Neural crest cell (in vitro differentiated cells): ENCODE measurements at regions not wholly inside any gene's neighbourhood (a gene's known extent, or its start where the extent isn't known, plus 50 kb on each side); places are given as distances from the start of the nearest gene placed in this dataset.

Experiments used
- DNase-seq: peaks from one replicate; pipeline ENCODE4 v3.0.0; 2021; ENCODE audit warnings: low read depth, mixed read lengths, low spot score
- H3K27ac Mint-ChIP-seq: one replicate; pipeline ENCODE4 v1.8.0; 2021; ENCODE audit warnings: mild to moderate bottlenecking, mixed read lengths; ENCODE audit not compliant: unreplicated experiment
- H3K27me3 Mint-ChIP-seq: 2 replicates; pipeline ENCODE4 v1.8.0; 2021; ENCODE audit warnings: low read depth, mild to moderate bottlenecking, mixed read lengths
- H3K36me3 Mint-ChIP-seq: 2 replicates; pipeline ENCODE4 v1.8.0; 2021; ENCODE audit warnings: low read depth, mild to moderate bottlenecking, mixed read lengths
- H3K4me1 Mint-ChIP-seq: 2 replicates; pipeline ENCODE4 v1.8.0; 2021; ENCODE audit warnings: mixed read lengths
- H3K4me3 Mint-ChIP-seq: one replicate; pipeline ENCODE4 v1.8.0; 2021; ENCODE audit warnings: mild to moderate bottlenecking, mixed read lengths
- H3K9me3 Mint-ChIP-seq: 2 replicates; pipeline ENCODE4 v1.8.0; 2021; ENCODE audit warnings: mixed read lengths
- CTCF ChIP-seq: fragments of 200-600 bp; sonication (generic); conservative IDR thresholded peaks from 2 replicates; pipeline ENCODE4 v1.5.0; 2021; ENCODE audit warnings: antibody characterized with exemption, mild to moderate bottlenecking

DNA sequence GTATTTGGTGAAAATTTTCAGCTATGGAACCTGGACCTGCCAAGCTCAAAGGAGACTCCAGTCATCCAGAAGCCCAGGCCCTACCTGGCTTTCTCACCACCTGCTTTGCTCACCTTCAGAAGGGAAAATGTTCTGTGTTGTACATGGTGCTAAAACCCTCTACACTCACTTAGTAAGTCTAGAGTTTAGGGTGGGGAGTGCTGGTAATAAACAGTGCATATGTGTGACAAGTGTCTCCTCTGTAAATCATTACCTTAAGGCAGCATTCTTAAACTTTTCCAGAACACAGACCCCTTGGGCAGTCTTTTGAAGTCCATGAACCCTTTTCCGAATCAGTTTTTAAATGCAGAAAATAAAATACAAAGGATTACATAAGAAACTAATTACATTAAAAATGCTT is 248.8 kb upstream of the PIK3R1 start:
- DNase-seq: no peak
- H3K36me3 Mint-ChIP-seq: no peaks in the 10 kb centered on the region
- no peak for TF ChIP-seq CTCF
- H3K4me3 Mint-ChIP-seq: no peak overlapping the region
- H3K9me3 Mint-ChIP-seq: peaks cover 4% of the 10 kb centered on the region
- no peaks in the 10 kb centered on the region for H3K27me3 Mint-ChIP-seq
- H3K27ac Mint-ChIP-seq: no peak overlapping the region
- H3K4me1 Mint-ChIP-seq: peaks cover 9% of the 10 kb centered on the region

DNA sequence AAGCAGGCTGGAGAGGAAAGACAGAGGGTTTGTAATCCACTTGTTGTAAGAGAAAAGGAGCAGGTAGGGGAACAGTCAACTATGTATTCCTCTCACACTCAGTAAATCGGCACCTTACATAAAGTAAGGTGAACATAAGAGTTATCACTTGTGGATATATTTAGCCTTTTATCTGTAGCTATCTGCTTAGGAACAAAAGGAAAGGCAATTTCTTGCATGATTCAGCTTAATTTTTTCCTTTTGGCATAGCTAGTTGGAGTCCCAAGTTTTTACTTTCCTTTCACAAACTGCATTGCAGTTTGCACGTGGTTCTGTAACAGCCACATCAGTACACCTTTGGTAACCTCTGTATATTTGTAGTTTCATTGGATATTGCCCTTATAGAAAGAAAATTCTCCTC is 250.9 kb upstream of the PIK3R1 start:
- H3K9me3 Mint-ChIP-seq: peaks cover 4% of the 10 kb centered on the region
- H3K4me3 Mint-ChIP-seq: no peak overlapping the region
- no peak for DNase-seq
- peaks cover 11% of the 10 kb centered on the region for H3K4me1 Mint-ChIP-seq
- no peaks in the 10 kb centered on the region for H3K36me3 Mint-ChIP-seq
- H3K27ac Mint-ChIP-seq: no peak overlapping the region
- no peak for TF ChIP-seq CTCF
- no peaks in the 10 kb centered on the region for H3K27me3 Mint-ChIP-seq

- Mint-ChIP-seq H3K4me3 (no peak overlapping the region), H3K4me1 (peaks cover 17% of the 10 kb centered on the region), H3K9me3 (peaks cover 4% of the 10 kb centered on the region), H3K36me3 (no peaks in the 10 kb centered on the region), H3K27me3 (no peaks in the 10 kb centered on the region), H3K27ac (no peak overlapping the region)
- no peak for DNase-seq
- TF ChIP-seq CTCF: no peak
Measured at GRCh38 chr5:67963789-67964519, 251.6 kb upstream of the PIK3R1 start.

DNA sequence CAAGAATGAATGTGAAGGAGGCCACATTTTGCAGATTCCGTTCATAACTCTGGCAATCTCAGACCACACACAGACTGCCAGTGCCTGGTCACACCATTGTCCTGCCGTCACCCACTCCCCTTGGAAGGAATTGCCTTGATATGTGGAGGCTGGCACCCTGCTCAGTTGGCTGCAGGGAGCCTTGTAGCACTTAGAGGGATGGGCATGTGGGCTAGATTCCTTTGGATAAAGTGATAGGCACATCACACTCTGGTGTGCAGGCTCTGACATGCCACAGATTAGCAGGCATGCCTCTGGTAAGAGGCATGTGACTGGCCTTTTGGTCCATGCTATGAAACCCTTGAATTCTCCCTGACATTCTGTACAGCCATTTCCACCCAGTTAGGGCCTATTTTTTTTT is 254.6 kb upstream of the PIK3R1 start:
- DNase-seq: no peak
- peaks cover 36% of the 10 kb centered on the region for H3K4me1 Mint-ChIP-seq
- H3K36me3 Mint-ChIP-seq: no peaks in the 10 kb centered on the region
- H3K27ac Mint-ChIP-seq: no peak overlapping the region
- no peak overlapping the region for H3K4me3 Mint-ChIP-seq
- no peak for TF ChIP-seq CTCF
- H3K9me3 Mint-ChIP-seq: peaks cover 4% of the 10 kb centered on the region
- no peaks in the 10 kb centered on the region for H3K27me3 Mint-ChIP-seq

GRCh38 chr5:67957374-67957773 is 258.2 kb upstream of the PIK3R1 start:
- H3K4me1 Mint-ChIP-seq: peaks cover 36% of the 10 kb centered on the region
- no peaks in the 10 kb centered on the region for H3K27me3 Mint-ChIP-seq
- TF ChIP-seq CTCF: no peak
- DNase-seq: no peak
- H3K4me3 Mint-ChIP-seq: no peak overlapping the region
- H3K9me3 Mint-ChIP-seq: no peaks in the 10 kb centered on the region
- H3K36me3 Mint-ChIP-seq: no peaks in the 10 kb centered on the region
- peak overlapping the region; percentile 79 for H3K27ac Mint-ChIP-seq
